GM06990 (cell line): ENCODE measurements at regions not wholly inside any gene's neighbourhood (a gene's known extent, or its start where the extent isn't known, plus 50 kb on each side); places are given as distances from the start of the nearest gene placed in this dataset.
"Not testable (repeated sequence)": the region's sequence is repeated elsewhere in the genome, so short reads cannot be mapped to it uniquely, and the experiment has no call there.

ENCODE experiments used
- DNase-seq: peaks from one replicate; pipeline ENCODE4 v3.0.0-alpha.2; 2011; ENCODE audit not compliant: insufficient read length; ENCODE audit errors: extremely low read depth
- H3K27me3 ChIP-seq: replicated peaks from 2 replicates; pipeline ENCODE4 v1.6.0; 2011; ENCODE audit warnings: low read length; ENCODE audit not compliant: control insufficient read depth, insufficient read depth
- H3K36me3 ChIP-seq: 2 replicates; pipeline ENCODE4 v1.5.1; 2011; ENCODE audit warnings: low read length; ENCODE audit not compliant: control insufficient read depth, insufficient read depth
- H3K4me3 ChIP-seq: replicated peaks from 2 replicates; pipeline ENCODE4 v1.5.1; 2011; ENCODE audit warnings: low read depth, mild to moderate bottlenecking, control low read depth, low read length
- CTCF ChIP-seq: IDR thresholded peaks from 2 replicates; pipeline ENCODE4 v1.5.1; 2011; ENCODE audit warnings: low read length, control low read depth, mild to moderate bottlenecking, inconsistent platforms; ENCODE audit not compliant: insufficient read depth, poor library complexity, severe bottlenecking

- no peak for DNase-seq
- H3K4me3 ChIP-seq, result no peak overlapping the region
- TF ChIP-seq CTCF, result no peak
- no peaks in the 10 kb centered on the region for H3K36me3 ChIP-seq
- no peaks in the 10 kb centered on the region for H3K27me3 ChIP-seq
These were observed 188.4 kb upstream of the GPC6 start for GRCh38 chr13:93038187-93038586.

- Histone ChIP-seq H3K27me3 (no peaks in the 10 kb centered on the region), H3K4me3 (no peak overlapping the region), H3K36me3 (no peaks in the 10 kb centered on the region)
- no peak for DNase-seq
- no peak for TF ChIP-seq CTCF
These were observed 187.5 kb upstream of the GPC6 start for GRCh38 chr13:93039131-93039530.

- H3K36me3 ChIP-seq, DNase-seq, H3K4me3 ChIP-seq: not testable (repeated sequence)
These were observed 185.0 kb upstream of the GPC6 start for GRCh38 chr13:93041566-93041965.

GRCh38 chr13:93045836-93046235, 180.8 kb upstream of the GPC6 start:
- Histone ChIP-seq H3K36me3 (no peaks in the 10 kb centered on the region), H3K4me3 (no peak overlapping the region), H3K27me3 (no peaks in the 10 kb centered on the region)
- no peak for DNase-seq
- TF ChIP-seq CTCF, result no peak

More at GRCh38 chr13:93041566-93041965, 185.0 kb upstream of the GPC6 start:
- H3K27me3 ChIP-seq, result not testable (repeated sequence)

GRCh38 chr13:93055233-93055632, 171.4 kb upstream of the GPC6 start:
- H3K27me3 ChIP-seq, result no peaks in the 10 kb centered on the region
- no peak for DNase-seq
- TF ChIP-seq CTCF, result no peak
- H3K36me3 ChIP-seq, result no peaks in the 10 kb centered on the region
- H3K4me3 ChIP-seq, result no peak overlapping the region

GRCh38 chr13:93058301-93058700, 168.3 kb upstream of the GPC6 start:
- TF ChIP-seq CTCF, result no peak

More at GRCh38 chr13:93058301-93058700, 168.3 kb upstream of the GPC6 start:
- Histone ChIP-seq H3K4me3 (no peak overlapping the region), H3K27me3 (no peaks in the 10 kb centered on the region), H3K36me3 (no peaks in the 10 kb centered on the region)
- DNase-seq, result no peak
